RPMI8226 (cell line): ENCODE measurements at regions not wholly inside any gene's neighbourhood (a gene's known extent, or its start where the extent isn't known, plus 50 kb on each side); places are given as distances from the start of the nearest gene placed in this dataset.
"Not testable (repeated sequence)": the region's sequence is repeated elsewhere in the genome, so short reads cannot be mapped to it uniquely, and the experiment has no call there.

Source experiments
- DNase-seq: peaks from one replicate; pipeline ENCODE4 v3.0.0-alpha.2; 2015

- no peak for DNase-seq
Observed at GRCh38 chr5:36535378-36535777, 71.0 kb upstream of the SLC1A3 start.

- no peak for DNase-seq
Observed at GRCh38 chr5:36535859-36536615, 70.4 kb upstream of the SLC1A3 start.

GRCh38 chr5:36536616-36537005 lies 69.8 kb upstream of the SLC1A3 start:
- DNase-seq: no peak

GRCh38 chr5:36537724-36538123 lies 68.7 kb upstream of the SLC1A3 start:
- DNase-seq: no peak

GRCh38 chr5:36552651-36553393 lies 53.6 kb upstream of the SLC1A3 start:
- no peak for DNase-seq

- not testable (repeated sequence) for DNase-seq
Observed at GRCh38 chr5:36555035-36555434, 51.4 kb upstream of the SLC1A3 start.
